ENCODE measurements at regions not wholly inside any gene's neighbourhood (a gene's known extent, or its start where the extent isn't known, plus 50 kb on each side); places are given as distances from the start of the nearest gene placed in this dataset.
A peak's percentile ranks its signal among the peaks of the same experiment; 100 is the strongest.
"Not testable (repeated sequence)": the region's sequence is repeated elsewhere in the genome, so short reads cannot be mapped to it uniquely, and the experiment has no call there.

DNA sequence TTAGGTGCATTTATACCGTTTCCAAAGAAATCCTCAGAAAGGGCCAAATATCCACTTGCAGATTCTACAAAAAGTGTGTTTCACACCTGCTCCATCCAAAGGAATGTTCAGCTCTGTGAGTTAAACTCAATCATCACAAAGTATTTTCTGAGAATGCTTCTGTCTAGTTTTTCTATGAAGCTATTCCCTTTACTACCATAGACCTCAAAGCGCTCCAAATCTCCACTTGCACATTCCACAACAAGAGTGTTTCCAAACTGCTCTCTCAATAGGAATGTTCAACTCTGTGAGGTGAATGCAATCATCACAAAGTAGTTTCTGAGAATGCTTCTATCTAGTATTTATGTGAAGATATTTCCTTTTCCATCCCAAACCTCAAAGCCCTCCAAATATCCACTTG is 412.7 kb upstream of the WSB1 start:
- H3K9me3 Mint-ChIP-seq; H3K4me3 ChIP-seq (ENCODE audit: low read length in 2 of 2); POLR2A ChIA-PET (ENCODE audit: partially characterized antibody); DNase-seq; H3K4me1 ChIP-seq (ENCODE audit: insufficient read depth, low read length); H3K27ac Mint-ChIP-seq; H3K27ac ChIP-seq (ENCODE audit: low read depth, low read length); H3K36me3 ChIP-seq (ENCODE audit: insufficient read depth, low read length); H3K27me3 ChIP-seq (ENCODE audit: insufficient read depth, low read length); H3K27me3 Mint-ChIP-seq; intact Hi-C loops (cut with micrococcal nuclease); CTCF ChIA-PET (ENCODE audit: partially characterized antibody); H3K4me3 Mint-ChIP-seq; H3K36me3 Mint-ChIP-seq; H3K4me1 Mint-ChIP-seq: not testable (repeated sequence)
- peaks cover 0 to 14% of the 10 kb centered on the region in 2 donors for H3K9me3 ChIP-seq (ENCODE audit: control insufficient read depth in 1 of 2, low read length in 2 of 2)

DNA sequence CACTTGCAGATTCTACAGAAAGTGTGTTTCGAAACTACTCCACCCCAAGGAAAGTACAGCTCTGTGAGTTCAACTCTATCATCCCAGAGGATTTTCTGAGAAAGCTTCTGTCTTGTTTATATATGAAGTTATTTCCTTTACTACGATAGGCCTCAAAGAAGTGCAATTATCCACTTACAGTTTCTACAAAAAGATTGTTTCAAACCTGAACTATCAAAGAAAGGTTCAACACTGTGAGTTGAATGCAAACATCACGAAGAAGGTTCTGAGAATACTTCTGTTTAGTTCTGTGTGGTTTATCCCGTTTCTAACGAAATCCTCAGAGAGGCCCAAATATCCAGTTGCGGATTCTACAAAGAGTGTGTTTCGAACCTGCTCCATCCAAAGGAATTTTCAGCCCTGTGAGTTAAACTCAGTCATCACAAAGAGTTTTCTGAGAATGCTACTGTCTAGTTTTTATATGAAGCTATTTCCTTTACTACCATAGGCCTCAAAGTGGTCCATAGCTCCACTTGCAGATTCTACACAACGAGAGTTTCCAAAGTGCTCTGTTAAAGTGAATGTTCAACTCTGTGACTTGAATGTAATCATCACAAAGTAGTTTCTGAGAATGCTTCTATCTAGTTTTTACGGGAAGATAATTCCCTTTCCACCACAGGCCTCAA is 411.7 kb upstream of the WSB1 start:
- H3K27me3 ChIP-seq (ENCODE audit: insufficient read depth, low read length); H3K27ac ChIP-seq (ENCODE audit: low read depth, low read length): not testable (repeated sequence)

DNA sequence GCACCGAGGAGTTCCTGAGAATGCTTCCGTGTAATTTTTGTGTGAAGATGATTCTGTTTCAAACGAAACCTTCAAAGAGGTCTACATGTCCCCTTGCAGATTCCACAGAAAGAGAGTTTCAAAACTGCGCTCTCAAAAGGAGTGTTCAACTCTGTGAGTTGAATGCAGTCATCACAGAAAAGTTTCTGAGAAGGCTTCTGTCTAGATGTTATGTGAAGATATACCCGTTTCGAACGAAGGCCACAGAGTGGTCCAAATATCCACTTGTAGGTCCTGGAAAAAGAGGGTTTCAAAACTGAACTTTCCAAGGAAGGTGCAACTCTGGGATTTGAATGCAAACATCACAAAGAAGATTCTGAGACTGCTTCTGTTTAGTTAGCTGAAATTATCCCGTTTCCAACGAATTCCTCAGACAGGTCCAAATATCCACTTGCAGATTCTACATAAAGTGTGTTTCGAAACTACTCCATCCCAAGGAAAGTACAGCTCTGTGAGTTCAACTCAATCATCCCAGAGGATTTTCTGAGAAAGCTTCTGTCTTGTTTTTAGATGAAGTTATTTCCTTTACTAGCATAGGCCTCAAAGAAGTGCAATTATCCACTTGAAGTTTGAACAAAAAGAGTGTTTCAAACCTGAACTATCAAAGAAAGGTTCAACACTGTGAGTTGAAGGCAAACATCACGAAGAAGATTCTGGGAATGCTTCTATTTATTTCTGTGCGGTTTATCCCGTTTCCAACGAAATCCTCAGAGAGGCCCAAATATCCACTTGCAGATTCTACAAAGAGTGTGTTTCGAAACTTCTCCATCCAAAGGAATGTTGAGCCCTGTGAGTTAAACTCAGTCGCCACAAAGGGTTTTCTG is 409.8 kb upstream of the WSB1 start:
- POLR2A ChIA-PET (ENCODE audit: partially characterized antibody); H3K36me3 Mint-ChIP-seq; H3K4me1 Mint-ChIP-seq; H3K4me1 ChIP-seq (ENCODE audit: insufficient read depth, low read length); intact Hi-C loops (cut with micrococcal nuclease); H3K9me3 ChIP-seq (ENCODE audit: control insufficient read depth in 1 of 2, low read length in 2 of 2); H3K27me3 Mint-ChIP-seq; H3K27me3 ChIP-seq (ENCODE audit: insufficient read depth, low read length); H3K4me3 ChIP-seq (ENCODE audit: low read length in 2 of 2); H3K4me3 Mint-ChIP-seq; H3K36me3 ChIP-seq (ENCODE audit: insufficient read depth, low read length); H3K27ac Mint-ChIP-seq; DNase-seq; CTCF ChIA-PET (ENCODE audit: partially characterized antibody); H3K27ac ChIP-seq (ENCODE audit: low read depth, low read length); H3K9me3 Mint-ChIP-seq: not testable (repeated sequence)

More for the DNA sequence above, 411.7 kb upstream of the WSB1 start:
- H3K36me3 Mint-ChIP-seq; H3K4me1 Mint-ChIP-seq; H3K36me3 ChIP-seq (ENCODE audit: insufficient read depth, low read length); POLR2A ChIA-PET (ENCODE audit: partially characterized antibody); H3K4me1 ChIP-seq (ENCODE audit: insufficient read depth, low read length); H3K27ac Mint-ChIP-seq; intact Hi-C loops (cut with micrococcal nuclease); DNase-seq; CTCF ChIA-PET (ENCODE audit: partially characterized antibody); H3K4me3 ChIP-seq (ENCODE audit: low read length in 2 of 2); H3K9me3 Mint-ChIP-seq; H3K4me3 Mint-ChIP-seq; H3K27me3 Mint-ChIP-seq: not testable (repeated sequence)
- peaks cover 0 to 10% of the 10 kb centered on the region in 2 donors for H3K9me3 ChIP-seq (ENCODE audit: control insufficient read depth in 1 of 2, low read length in 2 of 2)

DNA sequence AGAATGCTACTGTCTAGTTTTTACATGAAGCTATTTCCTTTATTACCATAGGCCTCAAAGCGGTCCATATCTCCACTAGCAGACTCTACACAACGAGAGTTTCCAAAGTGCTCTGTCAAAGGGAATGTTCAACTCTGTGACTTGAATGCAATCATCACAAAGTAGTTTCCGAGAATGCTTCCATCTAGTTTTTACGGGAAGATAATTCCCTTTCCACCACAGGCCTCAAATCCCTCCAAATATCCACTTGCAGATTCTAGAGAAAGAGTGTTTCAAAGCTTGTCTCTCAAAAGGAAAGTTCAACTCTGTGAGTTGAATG is 409.2 kb upstream of the WSB1 start:
- H3K27ac ChIP-seq (ENCODE audit: low read depth, low read length); H3K4me1 ChIP-seq (ENCODE audit: insufficient read depth, low read length); H3K4me1 Mint-ChIP-seq; POLR2A ChIA-PET (ENCODE audit: partially characterized antibody); H3K9me3 Mint-ChIP-seq; H3K27me3 ChIP-seq (ENCODE audit: insufficient read depth, low read length); H3K27me3 Mint-ChIP-seq; H3K9me3 ChIP-seq (ENCODE audit: control insufficient read depth in 1 of 2, low read length in 2 of 2); DNase-seq; H3K27ac Mint-ChIP-seq; intact Hi-C loops (cut with micrococcal nuclease); CTCF ChIA-PET (ENCODE audit: partially characterized antibody); H3K36me3 Mint-ChIP-seq; H3K4me3 Mint-ChIP-seq; H3K4me3 ChIP-seq (ENCODE audit: low read length in 2 of 2); H3K36me3 ChIP-seq (ENCODE audit: insufficient read depth, low read length): not testable (repeated sequence)

DNA sequence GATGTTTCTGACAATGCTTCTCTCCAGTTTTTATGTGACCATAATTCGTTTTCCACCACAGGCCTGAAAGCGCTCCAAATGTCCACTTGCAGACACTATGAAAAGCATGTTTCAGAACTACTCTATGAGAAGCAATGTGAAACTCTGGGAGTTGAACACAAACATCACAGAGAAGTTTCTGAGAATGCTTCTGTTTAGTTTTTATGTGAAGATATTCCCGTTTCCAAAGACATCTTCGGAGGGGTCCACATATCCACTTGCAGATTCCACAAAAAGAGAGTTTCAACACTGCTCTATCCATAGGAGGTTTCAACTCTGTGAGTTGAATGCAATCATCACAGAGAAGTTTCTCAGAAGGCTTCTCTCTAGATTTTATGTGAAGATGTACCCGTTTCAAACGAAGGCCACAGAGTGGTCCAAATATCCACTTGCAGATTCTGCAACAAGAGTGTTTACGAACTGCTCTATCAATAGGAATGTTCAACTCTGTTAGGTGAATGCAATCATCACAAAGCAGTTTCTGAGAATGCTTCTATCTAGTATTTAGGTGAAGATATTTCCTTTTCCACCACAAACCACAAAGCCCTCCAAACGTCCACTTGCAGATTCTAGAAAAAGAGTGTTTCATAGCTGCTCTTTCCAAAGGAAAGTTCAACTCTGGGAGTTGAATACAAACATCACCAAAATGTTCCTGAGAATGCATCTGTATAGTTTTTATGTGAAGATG is 408.5 kb upstream of the WSB1 start:
- H3K4me3 ChIP-seq (ENCODE audit: low read length in 2 of 2); H3K27me3 ChIP-seq (ENCODE audit: insufficient read depth, low read length); H3K27ac ChIP-seq (ENCODE audit: low read depth, low read length); H3K9me3 Mint-ChIP-seq; POLR2A ChIA-PET (ENCODE audit: partially characterized antibody); H3K36me3 Mint-ChIP-seq; H3K4me3 Mint-ChIP-seq; H3K4me1 ChIP-seq (ENCODE audit: insufficient read depth, low read length); H3K27me3 Mint-ChIP-seq; H3K36me3 ChIP-seq (ENCODE audit: insufficient read depth, low read length); intact Hi-C loops (cut with micrococcal nuclease); H3K4me1 Mint-ChIP-seq; H3K9me3 ChIP-seq (ENCODE audit: control insufficient read depth in 1 of 2, low read length in 2 of 2); H3K27ac Mint-ChIP-seq: not testable (repeated sequence)
- CTCF ChIA-PET (ENCODE audit: partially characterized antibody): interaction anchor here (0.7 to 1.2 kb wide), 2 partner anchors 282 to 965 kb away, joined by 5 read pairs; no protein-coding TSS in a partner anchor
- DNase-seq: peak; percentile 39 to 67 (median 64)
